H54 (cell line): ENCODE measurements at regions not wholly inside any gene's neighbourhood (a gene's known extent, or its start where the extent isn't known, plus 50 kb on each side); places are given as distances from the start of the nearest gene placed in this dataset.

ENCODE experiments used
- DNase-seq: peaks from one replicate; pipeline ENCODE4 v3.0.0; 2011; ENCODE audit warnings: low spot score, mixed read lengths; ENCODE audit not compliant: insufficient read length
- FAIRE-seq: peaks from 3 replicates; lab custom pipeline; 2011; peaks lifted over from hg19 to GRCh38; lab: Jason Lieb, UNC
- POLR2A ChIP-seq: IDR thresholded peaks from 2 replicates; pipeline ENCODE4 v1.6.1; 2011; ENCODE audit warnings: low read depth, mild to moderate bottlenecking, low read length

DNA sequence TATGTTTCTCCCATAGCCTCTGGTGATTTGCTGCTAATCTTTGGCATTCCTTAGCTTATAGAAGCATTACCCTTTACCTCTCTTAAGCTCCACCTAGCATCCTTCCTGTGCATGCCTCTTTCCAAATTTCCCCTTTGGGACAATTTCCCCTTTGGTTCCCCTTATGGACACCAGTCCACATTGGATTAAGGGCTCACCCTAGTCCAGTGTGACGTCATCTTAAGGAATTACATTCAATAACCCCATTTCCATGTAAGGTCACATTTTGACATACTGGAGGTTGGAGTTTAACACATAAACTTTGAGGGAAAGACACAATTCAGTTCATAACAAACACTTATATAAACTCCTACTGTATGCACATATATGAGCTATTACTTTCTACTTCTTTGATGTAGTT lies 916.6 kb downstream of the SLC4A3 start:
- no peak for TF ChIP-seq POLR2A
- FAIRE-seq (no peak), DNase-seq (no peak)

DNA sequence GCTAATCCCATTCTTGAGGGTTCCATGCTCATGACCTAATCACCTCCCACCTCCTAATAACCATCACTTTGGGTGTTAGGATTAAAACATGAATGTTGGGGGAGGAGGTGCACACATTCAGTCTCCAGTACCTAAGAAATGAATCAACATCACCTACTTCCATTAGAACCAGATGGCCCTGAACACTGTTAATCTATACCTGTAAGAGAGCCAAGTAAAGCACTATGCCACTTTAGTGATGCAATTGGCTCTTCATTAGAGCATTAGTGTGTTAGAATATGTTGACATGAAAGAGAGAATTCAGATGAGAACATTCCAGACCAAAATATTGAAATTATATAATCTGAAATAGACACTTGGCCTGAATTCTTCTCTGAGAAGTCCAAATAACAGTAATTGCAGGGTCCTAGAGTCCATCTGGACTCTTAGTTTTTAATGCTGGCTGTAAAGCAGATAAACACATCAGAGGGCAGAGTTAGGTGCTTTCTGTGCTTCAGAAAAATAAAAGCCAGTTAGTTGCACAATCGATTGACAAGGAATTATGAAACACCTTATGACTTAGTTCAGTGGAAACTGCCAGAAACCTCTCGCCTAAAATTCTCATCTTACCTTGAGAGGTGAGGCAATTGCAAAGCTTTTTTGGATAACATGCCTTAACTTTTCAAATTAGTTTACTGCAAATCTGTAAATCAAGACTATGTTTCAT lies 923.7 kb downstream of the SLC4A3 start:
- no peak for FAIRE-seq
- TF ChIP-seq POLR2A = no peak
- no peak for DNase-seq

DNA sequence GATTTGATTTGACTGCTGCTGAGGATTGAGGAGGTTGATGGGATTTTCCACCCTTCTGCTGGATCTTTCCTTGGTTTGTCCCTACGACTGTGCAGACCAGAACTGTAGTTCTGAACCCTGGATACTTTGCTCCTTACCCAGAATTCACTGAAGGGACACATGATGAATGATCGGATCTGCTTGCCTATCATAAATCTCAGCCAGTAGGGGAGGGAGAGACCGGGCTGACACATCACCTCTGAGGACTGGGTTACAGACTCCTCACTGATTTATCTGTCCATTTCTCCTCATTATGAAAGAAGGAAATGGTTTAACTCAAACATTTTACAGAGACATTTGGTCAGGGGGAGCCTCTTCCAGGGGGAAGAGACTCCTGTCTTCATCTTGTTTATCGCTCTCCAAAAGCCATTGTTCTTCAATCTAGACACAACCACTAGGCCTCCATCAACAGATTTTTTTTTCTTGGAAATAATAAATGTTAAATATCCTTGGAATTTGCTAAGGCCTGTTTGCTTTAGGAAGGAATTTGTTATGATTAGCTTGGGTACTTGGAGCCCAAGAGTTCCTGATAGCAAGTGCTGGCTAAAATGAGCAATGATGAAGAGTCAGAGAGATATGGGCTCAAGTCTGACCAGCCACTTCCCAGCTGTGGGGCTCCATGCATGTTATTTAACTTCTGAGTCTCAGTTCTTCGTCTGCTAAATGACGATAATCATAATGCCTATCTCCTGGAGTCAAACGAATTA lies 925.5 kb downstream of the SLC4A3 start:
- no peak for FAIRE-seq
- TF ChIP-seq POLR2A = no peak
- no peak for DNase-seq

DNA sequence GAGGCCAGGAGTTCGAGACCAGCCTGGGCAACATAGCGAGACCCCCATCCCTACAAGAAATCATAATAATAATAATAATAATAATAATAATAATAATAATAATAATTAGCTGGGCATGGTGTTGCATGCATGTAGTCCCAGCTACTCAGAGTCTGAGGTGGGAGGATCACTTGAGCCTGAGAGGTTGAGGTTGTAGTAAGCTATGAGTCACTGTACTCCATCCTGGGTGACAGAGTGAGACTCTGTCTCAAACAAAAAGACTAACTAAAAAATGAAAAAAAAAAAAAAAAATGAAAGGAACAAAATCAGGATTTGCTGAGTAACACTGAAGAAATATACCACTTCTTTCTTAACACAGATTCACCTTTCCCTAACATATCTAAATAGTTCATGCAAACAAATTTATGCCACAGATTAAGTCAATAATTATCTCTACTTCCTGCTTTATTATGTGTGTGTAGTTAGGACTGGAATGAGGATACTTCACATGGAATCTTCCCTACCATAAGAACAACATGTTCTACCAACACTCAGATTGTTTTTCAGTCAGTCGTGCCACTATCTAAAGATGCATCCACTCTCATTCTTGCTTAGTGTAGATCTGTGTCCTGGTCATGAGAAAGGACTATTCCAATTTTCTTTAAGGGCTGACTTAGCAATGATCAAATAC lies 928.7 kb downstream of the SLC4A3 start:
- no peak for TF ChIP-seq POLR2A
- FAIRE-seq (no peak), DNase-seq (no peak)

DNA sequence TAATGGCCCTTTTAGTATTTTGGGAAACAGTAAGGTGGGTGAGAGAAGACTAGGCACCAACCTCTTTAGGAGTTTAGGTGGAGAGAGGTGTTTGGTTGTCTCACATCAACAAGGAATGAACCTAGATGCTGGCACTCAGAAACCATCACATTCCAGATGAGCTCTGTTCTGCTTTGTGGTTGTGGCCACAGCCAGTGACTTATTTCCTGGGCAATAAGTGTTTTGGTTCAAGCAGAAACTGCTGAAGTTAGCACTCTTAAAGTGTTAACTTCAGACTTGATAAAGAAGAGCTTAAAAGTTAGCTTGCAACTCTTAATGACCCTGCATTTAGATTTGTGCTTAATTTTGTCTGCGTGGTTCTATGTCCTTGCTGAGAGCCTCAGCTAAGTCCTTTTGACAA lies 929.2 kb downstream of the SLC4A3 start:
- no peak for TF ChIP-seq POLR2A
- DNase-seq (peak; percentile 12), FAIRE-seq (peak; percentile 85)

DNA sequence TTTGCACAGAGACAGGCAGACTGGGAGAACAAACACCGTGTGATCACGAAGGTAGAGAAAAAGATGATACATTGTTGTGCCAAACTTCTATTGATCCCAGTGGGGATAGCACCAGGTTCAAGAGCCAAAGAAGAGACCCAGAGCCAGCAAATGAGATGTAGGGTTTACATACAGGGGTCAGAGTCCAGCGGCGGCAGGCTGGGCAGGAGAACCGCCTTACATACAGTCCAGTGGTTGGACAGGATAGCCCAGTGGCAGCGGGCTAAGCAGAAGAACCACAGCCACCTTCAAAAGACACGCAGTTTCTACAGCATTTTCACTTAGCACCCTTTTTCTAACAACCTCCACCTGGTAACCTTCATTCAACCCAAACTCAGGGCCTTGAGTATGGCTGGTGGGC lies 932.8 kb downstream of the SLC4A3 start:
- TF ChIP-seq POLR2A = no peak
- no peak for FAIRE-seq

DNA sequence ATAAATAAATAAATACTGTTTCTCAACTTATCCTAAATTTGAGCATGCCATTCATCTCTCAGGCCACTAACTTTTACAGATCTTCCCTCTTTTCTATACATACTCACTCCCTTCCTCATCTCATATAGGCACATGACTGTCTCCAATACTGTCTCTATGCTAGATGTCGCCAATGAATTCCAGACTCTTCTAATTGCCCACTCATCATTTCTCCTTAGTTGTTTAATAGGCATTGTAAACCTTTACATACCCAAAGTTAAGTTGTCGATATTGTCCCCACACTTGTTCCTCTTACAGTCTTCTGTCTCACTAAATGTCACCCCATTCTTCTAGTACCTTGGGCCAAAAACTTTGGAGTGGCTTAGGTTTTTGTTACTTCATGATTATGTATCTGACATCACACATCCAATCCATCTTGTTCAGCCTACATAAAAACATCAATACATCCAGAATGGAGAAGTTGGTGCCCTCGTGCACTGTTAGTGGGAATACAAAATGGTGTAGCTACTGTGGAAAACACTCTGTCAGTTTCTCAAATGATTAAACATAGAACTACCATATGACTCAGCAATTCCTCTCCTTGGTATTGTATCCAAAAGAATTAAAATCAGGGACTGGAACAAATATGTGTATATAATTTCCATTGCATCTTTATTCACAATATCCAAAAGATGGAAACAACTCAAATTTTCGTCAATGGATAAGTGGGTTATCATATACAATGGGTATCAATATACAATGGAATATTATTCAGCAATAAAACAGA lies 935.1 kb downstream of the SLC4A3 start:
- DNase-seq (no peak), FAIRE-seq (no peak)
- TF ChIP-seq POLR2A = no peak

More for the DNA sequence above, 932.8 kb downstream of the SLC4A3 start:
- no peak for DNase-seq

DNA sequence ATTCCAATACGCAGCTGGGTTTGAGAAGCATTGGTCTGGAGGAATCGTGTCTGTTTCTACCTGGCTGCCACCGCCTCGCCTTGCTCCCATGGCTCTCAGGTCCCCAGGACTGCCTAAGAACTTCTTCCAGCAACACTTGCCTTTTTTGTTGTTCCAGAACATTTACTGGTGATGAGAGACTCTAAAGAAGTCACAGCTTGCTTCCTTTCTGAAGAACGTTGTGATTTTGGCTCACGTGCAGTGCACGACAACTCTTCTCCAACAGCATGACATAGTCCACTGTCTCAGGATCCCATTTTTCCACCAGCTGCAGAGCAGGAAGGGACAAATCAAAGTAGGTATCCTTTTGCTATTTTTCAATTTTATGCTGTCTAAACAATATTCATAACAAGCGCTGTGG lies 940.9 kb downstream of the SLC4A3 start:
- no peak for TF ChIP-seq POLR2A
- no peak for FAIRE-seq
- DNase-seq = no peak

DNA sequence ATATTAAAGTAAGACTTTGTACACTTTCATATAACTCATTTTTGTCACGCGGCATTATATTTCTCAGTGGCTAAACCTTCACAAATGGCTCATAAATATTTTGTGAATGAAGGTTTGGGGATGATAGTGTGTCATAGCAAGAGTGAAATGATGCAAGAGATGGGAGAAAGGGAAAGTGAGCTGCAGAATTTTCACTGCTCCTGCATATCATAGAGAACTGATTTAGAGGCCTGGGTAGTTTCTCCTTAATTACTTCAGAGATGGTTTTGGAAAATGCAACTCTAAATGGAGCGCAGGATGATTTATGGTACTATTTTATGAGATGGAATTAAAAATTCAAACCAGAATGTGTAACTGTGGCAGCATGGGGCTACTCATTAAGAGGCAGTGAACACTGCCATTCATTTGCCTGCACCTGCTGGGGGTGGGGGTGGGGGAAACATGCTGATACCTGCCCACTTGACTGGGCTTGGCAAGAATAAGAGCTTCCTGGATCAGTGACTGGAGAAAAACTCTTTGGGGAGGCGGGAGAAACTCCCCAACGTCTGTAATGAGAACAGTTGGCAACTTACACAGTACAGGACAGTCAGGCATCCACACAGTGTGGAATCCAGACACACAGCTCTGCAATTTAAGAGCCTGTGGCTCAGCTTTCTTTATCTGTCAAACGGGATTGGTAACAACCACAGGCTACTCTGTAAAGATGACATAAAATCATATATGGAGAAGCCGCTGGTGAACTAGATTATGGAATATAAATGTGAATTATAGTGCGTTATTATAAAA lies 941.9 kb downstream of the SLC4A3 start:
- no peak for DNase-seq
- TF ChIP-seq POLR2A = no peak
- FAIRE-seq = no peak

DNA sequence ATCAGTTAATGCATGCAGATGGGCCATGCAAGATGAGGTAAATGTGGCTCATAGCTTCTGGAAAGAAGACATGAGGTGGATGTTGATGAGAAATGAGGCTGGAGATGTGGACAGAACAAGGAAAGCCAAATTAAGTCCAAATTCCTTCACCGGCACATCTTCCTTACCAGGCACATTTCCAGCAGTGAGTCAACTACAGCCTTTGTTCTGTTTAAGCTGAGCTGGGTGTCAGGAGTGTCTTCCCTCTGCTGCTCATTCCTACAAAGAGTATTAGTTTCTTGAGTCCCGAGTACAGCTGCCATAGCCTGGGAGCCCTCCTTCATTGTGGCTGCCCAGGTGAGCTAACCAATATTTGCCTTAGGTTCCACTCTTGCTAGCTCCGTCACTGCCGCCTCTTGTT lies 945.0 kb downstream of the SLC4A3 start:
- FAIRE-seq = no peak
- TF ChIP-seq POLR2A = no peak
- no peak for DNase-seq

DNA sequence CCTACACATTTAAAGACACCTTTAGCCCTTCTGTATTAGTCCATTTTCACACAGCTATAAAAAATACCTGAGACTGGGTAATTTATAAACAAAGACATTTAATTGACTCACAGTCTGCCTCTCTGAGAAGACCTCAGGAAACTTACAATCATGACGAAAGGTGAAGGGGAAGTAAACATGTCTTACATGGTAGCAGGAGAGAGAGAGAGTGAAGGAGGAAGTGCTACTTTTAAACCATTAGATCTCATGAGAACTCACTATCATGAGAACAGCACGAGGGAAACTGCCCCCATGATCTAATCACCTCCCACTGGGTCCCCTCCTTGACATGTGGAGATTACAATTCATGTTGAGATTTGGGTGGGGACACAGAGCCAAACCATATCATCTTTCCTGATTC lies 946.6 kb downstream of the SLC4A3 start:
- no peak for DNase-seq
- FAIRE-seq = no peak

DNA sequence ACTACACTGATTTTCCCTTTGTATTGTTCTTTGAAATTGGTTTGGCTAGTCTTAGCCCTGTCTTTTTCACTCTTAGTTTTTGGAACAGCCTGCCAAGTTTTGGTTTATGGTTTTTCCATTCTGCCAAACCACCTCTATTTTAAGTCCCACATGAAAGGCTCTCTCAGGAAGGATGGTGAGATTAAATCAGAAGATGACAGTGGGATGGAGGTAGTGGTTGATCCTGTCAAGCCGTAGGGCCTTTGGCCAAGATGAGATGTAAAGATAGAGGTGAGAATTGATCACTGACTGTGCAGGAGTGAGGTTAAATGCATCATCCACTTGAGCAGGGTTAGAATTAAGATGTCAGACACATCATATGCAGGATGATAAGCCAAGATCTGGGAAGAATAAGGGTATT lies 948.5 kb downstream of the SLC4A3 start:
- TF ChIP-seq POLR2A = no peak
- FAIRE-seq = no peak
- DNase-seq = no peak

More for the DNA sequence above, 946.6 kb downstream of the SLC4A3 start:
- no peak for TF ChIP-seq POLR2A

DNA sequence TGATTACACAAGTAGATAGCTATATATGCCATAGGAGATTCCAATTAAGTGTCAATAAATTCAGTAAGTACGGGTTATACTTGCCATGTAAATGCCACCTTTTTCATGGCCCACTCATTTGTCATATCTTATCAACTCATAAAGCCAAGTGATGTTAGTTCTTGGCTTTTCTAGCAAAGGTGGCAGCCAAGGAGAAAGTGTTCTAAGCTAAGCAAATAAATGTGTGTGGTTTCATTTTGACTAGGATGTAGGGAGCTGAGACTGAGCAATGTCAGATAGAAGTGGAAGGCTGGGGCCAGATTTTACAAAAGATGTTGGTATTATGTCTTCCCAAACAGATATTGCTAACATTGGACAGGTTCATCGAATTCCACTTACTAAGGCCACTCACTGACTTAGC lies 952.0 kb downstream of the SLC4A3 start:
- no peak for TF ChIP-seq POLR2A

More for the DNA sequence above, 952.0 kb downstream of the SLC4A3 start:
- DNase-seq (no peak), FAIRE-seq (no peak)
